Liver (tissue), 8 donors: ENCODE measurements at regions not wholly inside any gene's neighbourhood (a gene's known extent, or its start where the extent isn't known, plus 50 kb on each side); places are given as distances from the start of the nearest gene placed in this dataset.
"Not testable (repeated sequence)": the region's sequence is repeated elsewhere in the genome, so short reads cannot be mapped to it uniquely, and the experiment has no call there.

Experiments used
- DNase-seq: peaks from one replicate; pipeline ENCODE4 v3.0.0-alpha.2; 2017; ENCODE audit warnings: low spot score
- H3K27ac ChIP-seq, 2 donors: one replicate each; pipeline ENCODE4 v1.7.0; 2013; ENCODE audit warnings: inconsistent platforms in 2 of 2, low read length in 2 of 2, control low read depth in 1 of 2, low read depth in 1 of 2, mild to moderate bottlenecking in 1 of 2
- H3K27me3 ChIP-seq, 4 donors: one replicate each; pipeline versions ENCODE4 v1.6.1 to v1.7.0; 2013; ENCODE audit warnings: low read length in 3 of 4, inconsistent platforms in 1 of 4, mild to moderate bottlenecking in 1 of 4, moderate library complexity in 1 of 4; ENCODE audit not compliant: control insufficient read depth in 4 of 4, insufficient read depth in 4 of 4
- H3K36me3 ChIP-seq, 4 donors: one replicate each; pipeline versions ENCODE4 v1.6.1 to v1.7.0; 2013; ENCODE audit warnings: low read length in 3 of 4, mild to moderate bottlenecking in 3 of 4, low read depth in 1 of 4, moderate library complexity in 1 of 4; ENCODE audit not compliant: control insufficient read depth in 4 of 4, insufficient read depth in 3 of 4
- H3K4me1 ChIP-seq, 4 donors: one replicate each; pipeline versions ENCODE4 v1.6.1 to v1.7.0; 2013; ENCODE audit warnings: low read length in 3 of 4, mild to moderate bottlenecking in 3 of 4, moderate library complexity in 1 of 4; ENCODE audit not compliant: control insufficient read depth in 4 of 4, insufficient read depth in 4 of 4
- H3K4me3 ChIP-seq, 3 donors: one replicate each; pipeline versions ENCODE4 v1.6.1 to v1.7.0; 2013; ENCODE audit warnings: low read length in 3 of 3, control low read depth in 1 of 3, low read depth in 1 of 3, mild to moderate bottlenecking in 1 of 3
- H3K9ac ChIP-seq, 2 donors: one replicate each; pipeline ENCODE4 v1.7.0; 2013; ENCODE audit warnings: low read length in 2 of 2, mild to moderate bottlenecking in 2 of 2, moderate library complexity in 2 of 2, control low read depth in 1 of 2, low read depth in 1 of 2
- H3K9me3 ChIP-seq, 4 donors: one replicate each; pipeline versions ENCODE4 v1.6.1 to v1.7.0; 2013; ENCODE audit warnings: low read length in 3 of 4; ENCODE audit not compliant: control insufficient read depth in 4 of 4
- FOXA1 ChIP-seq: IDR thresholded peaks from 2 replicates; pipeline ENCODE4 v1.6.1; 2016; ENCODE audit warnings: antibody characterized with exemption
- GABPA ChIP-seq, 2 donors: IDR thresholded peaks in 1 of 2; conservative IDR thresholded peaks in 1 of 2; 2 replicates each; pipeline ENCODE4 v1.6.1; 2016; ENCODE audit warnings: antibody characterized with exemption in 2 of 2, mild to moderate bottlenecking in 1 of 2, moderate library complexity in 1 of 2
- HNF4A ChIP-seq, 2 donors: conservative IDR thresholded peaks; 2 replicates each; pipeline ENCODE4 v1.6.1; 2016; ENCODE audit warnings: antibody characterized with exemption in 2 of 2, mild to moderate bottlenecking in 2 of 2
- HNF4G ChIP-seq: IDR thresholded peaks from 2 replicates; pipeline ENCODE4 v1.6.1; 2016; ENCODE audit warnings: antibody characterized with exemption
- NR2F2 ChIP-seq: IDR thresholded peaks from 2 replicates; pipeline ENCODE4 v1.6.1; 2016; ENCODE audit warnings: antibody characterized with exemption
- RAD21 ChIP-seq, 2 donors: IDR thresholded peaks; 2 replicates each; pipeline ENCODE4 v1.6.1; 2016; ENCODE audit warnings: antibody characterized with exemption in 2 of 2, mild to moderate bottlenecking in 2 of 2
- RXRA ChIP-seq, 2 donors: IDR thresholded peaks; 2 replicates each; pipeline ENCODE4 v1.6.1; 2017 to 2018; ENCODE audit warnings: antibody characterized with exemption in 2 of 2, mild to moderate bottlenecking in 1 of 2
- WGBS: extraction: QIAGEN DNeasy Blood & Tissue Kit; methylation state at CpG from one replicate; pipeline ENCODE4 v1.1.7; 2013; 5-methylcytosine and 5-hydroxymethylcytosine counted together
- TF ChIP-seq, protein P1 (sequence below): fragments of 150-350 bp; IDR thresholded peaks from 2 replicates; pipeline ENCODE4 v1.5.1; 2017; ENCODE audit warnings: improper control_type of control experiment, low read depth, low read length; ENCODE audit not compliant: missing input control
- TF ChIP-seq, protein P2 (sequence below): IDR thresholded peaks from 2 replicates; pipeline ENCODE4 v1.6.1; 2016; ENCODE audit warnings: antibody characterized with exemption
- donor health status: healthy.
- donor health status: healthy.
- donor health status: healthy.
- donor health status: healthy.
- donor health status: healthy.

DNA sequence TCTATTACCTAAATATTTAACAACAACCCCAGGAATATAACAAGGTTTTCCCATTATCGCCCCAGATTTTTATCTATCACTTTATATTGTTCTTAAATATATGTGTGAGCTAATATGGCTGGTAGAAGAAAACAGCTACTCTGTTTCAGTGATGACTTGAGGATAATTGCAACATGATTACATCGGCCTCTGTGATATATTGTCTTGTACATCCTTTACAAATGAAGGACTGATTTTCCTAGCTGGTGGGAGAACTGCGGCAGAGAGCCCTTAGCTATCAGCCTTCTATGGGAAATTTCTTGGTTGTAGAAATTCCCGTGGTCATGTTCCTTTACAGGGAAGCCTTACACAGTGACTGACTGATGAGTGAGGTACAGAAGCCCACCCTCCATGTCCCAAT, 110.9 kb upstream of the ZNF717 start:
- Histone ChIP-seq H3K36me3 (no peaks in the 10 kb centered on the region), H3K4me1 (no peaks in the 10 kb centered on the region), H3K27me3 (no peaks in the 10 kb centered on the region), H3K27ac (no peak overlapping the region), H3K9me3 (no peaks in the 10 kb centered on the region), H3K9ac (no peak overlapping the region), H3K4me3 (no peak overlapping the region)
- WGBS, result 84% methylated on average over 4 of the region's 4 CpGs
- TF ChIP-seq NR2F2 (no peak), RXRA (IDR thresholded peaks at IDR 0.05) (no peak), FOXA1 (no peak), HNF4G (no peak), RAD21 (IDR thresholded peaks at IDR 0.05) (no peak)
- TF ChIP-seq, protein P1, sequence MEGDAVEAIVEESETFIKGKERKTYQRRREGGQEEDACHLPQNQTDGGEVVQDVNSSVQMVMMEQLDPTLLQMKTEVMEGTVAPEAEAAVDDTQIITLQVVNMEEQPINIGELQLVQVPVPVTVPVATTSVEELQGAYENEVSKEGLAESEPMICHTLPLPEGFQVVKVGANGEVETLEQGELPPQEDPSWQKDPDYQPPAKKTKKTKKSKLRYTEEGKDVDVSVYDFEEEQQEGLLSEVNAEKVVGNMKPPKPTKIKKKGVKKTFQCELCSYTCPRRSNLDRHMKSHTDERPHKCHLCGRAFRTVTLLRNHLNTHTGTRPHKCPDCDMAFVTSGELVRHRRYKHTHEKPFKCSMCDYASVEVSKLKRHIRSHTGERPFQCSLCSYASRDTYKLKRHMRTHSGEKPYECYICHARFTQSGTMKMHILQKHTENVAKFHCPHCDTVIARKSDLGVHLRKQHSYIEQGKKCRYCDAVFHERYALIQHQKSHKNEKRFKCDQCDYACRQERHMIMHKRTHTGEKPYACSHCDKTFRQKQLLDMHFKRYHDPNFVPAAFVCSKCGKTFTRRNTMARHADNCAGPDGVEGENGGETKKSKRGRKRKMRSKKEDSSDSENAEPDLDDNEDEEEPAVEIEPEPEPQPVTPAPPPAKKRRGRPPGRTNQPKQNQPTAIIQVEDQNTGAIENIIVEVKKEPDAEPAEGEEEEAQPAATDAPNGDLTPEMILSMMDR, result no peak
- no peak for DNase-seq

DNA sequence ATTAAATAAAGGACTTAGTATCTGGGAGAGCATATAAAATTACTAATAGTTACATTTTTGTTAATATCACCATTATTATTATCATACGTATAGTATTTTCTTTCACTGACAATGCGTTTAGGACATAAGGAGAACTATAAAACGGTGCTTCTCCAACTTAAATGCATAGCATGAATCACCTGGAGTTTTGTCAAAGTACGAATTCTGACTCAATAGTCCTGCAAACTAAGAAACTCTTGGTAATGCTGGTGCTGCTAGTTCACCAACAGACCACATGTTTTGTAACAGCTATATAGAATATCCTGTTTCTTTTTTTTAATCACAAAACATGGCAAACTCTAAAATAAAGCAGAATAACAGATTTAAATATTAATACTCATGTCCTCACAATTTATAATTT, 116.1 kb upstream of the ZNF717 start:
- 68% methylated on average over 4 of the region's 4 CpGs for WGBS
- H3K4me1 ChIP-seq, H3K36me3 ChIP-seq, H3K9ac ChIP-seq, H3K9me3 ChIP-seq, H3K27ac ChIP-seq, H3K27me3 ChIP-seq, DNase-seq, H3K4me3 ChIP-seq: not testable (repeated sequence)

DNA sequence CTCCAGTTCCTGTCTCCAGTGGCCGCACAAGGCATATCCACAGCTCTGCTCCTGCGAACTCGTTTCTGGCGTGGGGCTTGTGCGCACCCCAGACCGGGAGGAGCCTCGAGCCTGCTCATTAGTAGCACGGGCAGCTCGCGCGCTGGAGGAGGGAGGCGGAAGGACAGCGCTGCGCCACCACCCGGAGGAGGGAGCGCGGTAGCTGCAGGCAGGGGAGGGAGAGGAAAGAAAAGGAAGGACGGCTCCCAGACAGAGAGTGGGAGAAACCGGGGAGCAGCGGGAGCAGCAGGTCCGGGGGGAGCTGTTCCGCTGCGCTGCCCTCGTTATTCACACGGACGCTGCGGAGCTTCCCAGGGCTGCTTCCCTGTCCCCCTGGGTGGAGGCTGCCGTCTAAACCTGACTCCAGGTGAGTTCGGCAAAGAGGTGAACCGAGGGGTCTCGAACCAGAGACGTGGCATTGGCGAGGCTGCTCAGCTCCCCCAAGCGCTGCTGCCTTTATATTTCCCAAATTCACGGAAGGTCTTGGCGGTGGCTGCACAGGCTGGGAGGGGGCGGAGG, 121.3 kb upstream of the ZNF717 start:
- H3K4me3 ChIP-seq, result peak overlapping the region in 2 of 3 donors; percentile 1 to 32
- H3K27me3 ChIP-seq, result peaks cover 0 to 2% (median 0%) of the 10 kb centered on the region in 4 donors
- DNase-seq, result no peak
- WGBS, result 4% methylated on average over 37 of the region's 37 CpGs
- no peak overlapping the region for H3K9ac ChIP-seq
- TF ChIP-seq HNF4A (conservative IDR thresholded peaks at IDR 0.05) (no peak), GABPA (IDR thresholded peaks at IDR 0.05 in 1 of 2, conservative IDR thresholded peaks at IDR 0.05 in 1 of 2) (no peak)
- TF ChIP-seq, protein P2, sequence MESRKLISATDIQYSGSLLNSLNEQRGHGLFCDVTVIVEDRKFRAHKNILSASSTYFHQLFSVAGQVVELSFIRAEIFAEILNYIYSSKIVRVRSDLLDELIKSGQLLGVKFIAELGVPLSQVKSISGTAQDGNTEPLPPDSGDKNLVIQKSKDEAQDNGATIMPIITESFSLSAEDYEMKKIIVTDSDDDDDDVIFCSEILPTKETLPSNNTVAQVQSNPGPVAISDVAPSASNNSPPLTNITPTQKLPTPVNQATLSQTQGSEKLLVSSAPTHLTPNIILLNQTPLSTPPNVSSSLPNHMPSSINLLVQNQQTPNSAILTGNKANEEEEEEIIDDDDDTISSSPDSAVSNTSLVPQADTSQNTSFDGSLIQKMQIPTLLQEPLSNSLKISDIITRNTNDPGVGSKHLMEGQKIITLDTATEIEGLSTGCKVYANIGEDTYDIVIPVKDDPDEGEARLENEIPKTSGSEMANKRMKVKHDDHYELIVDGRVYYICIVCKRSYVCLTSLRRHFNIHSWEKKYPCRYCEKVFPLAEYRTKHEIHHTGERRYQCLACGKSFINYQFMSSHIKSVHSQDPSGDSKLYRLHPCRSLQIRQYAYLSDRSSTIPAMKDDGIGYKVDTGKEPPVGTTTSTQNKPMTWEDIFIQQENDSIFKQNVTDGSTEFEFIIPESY, result no peak
- TF ChIP-seq, protein P1, result no peak
- no peaks in the 10 kb centered on the region for H3K4me1 ChIP-seq
- H3K9me3 ChIP-seq, result no peaks in the 10 kb centered on the region
- H3K36me3 ChIP-seq, result no peaks in the 10 kb centered on the region
- H3K27ac ChIP-seq, result no peak overlapping the region
